ENCODE measurements at regions not wholly inside any gene's neighbourhood (a gene's known extent, or its start where the extent isn't known, plus 50 kb on each side); places are given as distances from the start of the nearest gene placed in this dataset.
"Not testable (repeated sequence)": the region's sequence is repeated elsewhere in the genome, so short reads cannot be mapped to it uniquely, and the experiment has no call there.

- ChIA-PET CTCF (no interaction called here), POLR2A (no interaction called here)
- DNase-seq (ENCODE audit: extremely low spot score) = no peak
- TF ChIP-seq CTCF (IDR thresholded peaks at IDR 0.05; ENCODE audit: control extremely low read depth, extremely low read depth, low read depth, missing control alignments) = no peak
These were observed 67.1 kb upstream of the XPO1 start for GRCh38 chr2:61605245-61605644.

DNA sequence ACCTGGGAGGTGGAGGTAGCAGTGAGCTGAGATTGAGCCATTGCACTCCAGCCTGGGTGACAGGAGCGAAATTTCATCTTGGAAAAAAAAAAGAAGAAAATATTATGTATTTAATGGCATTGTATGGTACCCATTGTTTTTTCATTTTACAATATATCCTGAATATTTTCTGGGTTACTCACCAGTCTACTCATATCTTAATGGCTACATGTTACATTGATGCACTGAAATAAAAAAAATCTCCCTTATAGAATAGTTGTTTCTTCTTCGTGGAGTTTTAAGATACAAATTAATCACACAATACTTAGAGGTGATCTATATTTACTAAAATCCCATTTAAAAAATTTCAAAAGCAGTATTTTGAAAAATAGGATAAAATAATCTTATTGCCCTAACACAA lies 66.3 kb upstream of the XPO1 start:
- POLR2A ChIA-PET = no interaction called here
- CTCF ChIA-PET = interaction anchor here (1.2 kb wide), 1 partner anchor 13 kb away, joined by 3 read pairs; no protein-coding TSS in a partner anchor

GRCh38 chr2:61598515-61599156 lies 60.5 kb upstream of the XPO1 start:
- CTCF ChIA-PET = interaction anchor here (0.9 to 1.2 kb wide), 2 partner anchors 10 to 22 kb away, joined by 3 read pairs; no protein-coding TSS in a partner anchor
- POLR2A ChIA-PET = not testable (repeated sequence)

More for the DNA sequence above, 66.3 kb upstream of the XPO1 start:
- TF ChIP-seq CTCF (IDR thresholded peaks at IDR 0.05; ENCODE audit: control extremely low read depth, extremely low read depth, low read depth, missing control alignments) = no peak
- DNase-seq (ENCODE audit: extremely low spot score) = no peak

DNA sequence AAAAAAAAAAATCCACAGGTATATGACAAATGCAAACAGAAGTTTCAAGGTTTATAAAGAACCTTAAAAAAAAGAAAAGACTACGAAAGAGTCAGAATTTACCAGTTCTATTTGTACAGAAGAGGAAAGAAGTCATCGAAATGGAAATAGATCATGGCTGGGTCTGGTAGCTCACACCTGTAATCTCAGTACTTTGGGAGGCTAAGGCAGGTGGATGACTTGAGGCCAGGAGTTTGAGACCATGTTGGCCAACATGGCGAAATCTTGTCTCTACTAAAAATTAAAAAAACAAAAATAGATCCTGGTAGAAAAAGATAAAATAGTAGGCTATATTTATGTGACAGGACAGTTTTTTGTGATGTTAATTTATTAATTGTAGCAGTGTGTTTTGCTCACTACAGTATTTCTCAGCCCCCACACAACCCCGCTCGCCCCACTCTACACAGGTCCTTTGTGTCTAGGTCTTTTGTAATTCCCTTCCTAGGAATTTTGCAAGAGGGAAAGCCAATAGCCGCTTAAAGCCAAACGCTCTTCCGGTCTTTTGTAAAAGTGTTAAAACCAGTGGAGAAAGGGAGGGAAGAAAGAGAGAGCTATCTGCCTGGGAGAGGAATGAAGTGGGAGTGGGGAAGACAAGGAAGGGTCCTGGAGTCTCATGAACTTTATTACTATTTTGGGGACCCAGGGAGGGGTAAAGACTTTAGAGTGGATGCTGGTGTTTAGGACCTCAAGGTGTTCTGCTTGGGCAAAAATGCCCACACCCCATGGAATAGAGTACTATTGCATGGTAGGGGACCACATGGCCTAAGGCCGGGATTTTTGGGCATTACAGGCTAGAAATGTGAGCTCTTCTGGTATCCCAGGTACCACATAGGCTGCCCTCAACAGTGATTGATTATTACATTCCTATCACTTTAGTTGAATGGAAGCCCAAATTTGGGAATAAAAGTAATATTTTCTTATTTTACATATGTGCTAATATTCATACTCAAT lies 59.4 kb upstream of the XPO1 start:
- ChIA-PET POLR2A (no interaction called here), CTCF (interaction anchor here (1.2 kb wide), 1 partner anchor 9 kb away, joined by 3 read pairs; no protein-coding TSS in a partner anchor)
- no peak for TF ChIP-seq CTCF (IDR thresholded peaks at IDR 0.05; ENCODE audit: control extremely low read depth, extremely low read depth, low read depth, missing control alignments)
- no peak for DNase-seq (ENCODE audit: extremely low spot score)

More at GRCh38 chr2:61598515-61599156, 60.5 kb upstream of the XPO1 start:
- not testable (repeated sequence) for DNase-seq (ENCODE audit: extremely low spot score)

DNA sequence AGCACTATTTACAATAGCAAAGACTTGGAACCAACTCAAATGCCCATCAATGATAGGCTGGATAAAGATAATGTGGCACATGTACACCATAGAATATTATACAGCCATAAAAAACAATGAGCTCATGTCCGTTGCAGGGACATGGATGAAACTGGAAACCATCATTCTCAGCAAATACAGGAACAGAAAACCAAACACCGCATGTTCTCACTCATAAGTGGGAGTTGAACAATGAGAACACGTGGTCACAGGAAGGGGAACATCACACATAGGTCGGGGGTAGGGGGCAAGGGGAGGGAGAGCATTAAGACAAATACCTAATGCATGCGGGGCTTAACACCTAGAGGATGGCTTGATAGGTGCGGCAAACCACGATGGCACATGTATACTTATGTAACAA lies 56.0 kb upstream of the XPO1 start:
- POLR2A ChIA-PET; DNase-seq (ENCODE audit: extremely low spot score): not testable (repeated sequence)
- CTCF ChIA-PET = interaction anchor here (1.1 to 1.4 kb wide), 3 partner anchors 9 to 387 kb away, joined by 3 read pairs; no protein-coding TSS in a partner anchor

DNA sequence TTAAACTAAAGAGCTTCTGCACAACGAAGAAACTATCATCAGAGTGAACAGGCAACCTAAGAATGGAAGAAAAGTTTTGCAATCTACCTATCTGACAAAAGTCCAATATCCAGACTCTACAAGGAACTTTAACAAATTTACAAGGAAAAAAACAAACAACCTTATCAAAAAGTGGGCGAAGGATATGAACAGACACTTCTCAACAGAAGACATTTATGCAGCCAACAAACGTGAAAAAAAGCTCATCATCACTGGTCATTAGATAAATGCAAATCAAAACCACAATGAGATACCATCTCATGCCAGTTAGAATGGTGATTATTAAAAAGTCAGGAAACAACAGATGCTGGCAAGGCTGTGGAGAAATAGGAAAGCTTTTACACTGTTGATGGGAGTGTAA lies 55.5 kb upstream of the XPO1 start:
- CTCF ChIA-PET = interaction anchor here (1.1 to 1.2 kb wide), 2 partner anchors 19 to 387 kb away, joined by 3 read pairs; no protein-coding TSS in a partner anchor
- POLR2A ChIA-PET; DNase-seq (ENCODE audit: extremely low spot score): not testable (repeated sequence)

DNA sequence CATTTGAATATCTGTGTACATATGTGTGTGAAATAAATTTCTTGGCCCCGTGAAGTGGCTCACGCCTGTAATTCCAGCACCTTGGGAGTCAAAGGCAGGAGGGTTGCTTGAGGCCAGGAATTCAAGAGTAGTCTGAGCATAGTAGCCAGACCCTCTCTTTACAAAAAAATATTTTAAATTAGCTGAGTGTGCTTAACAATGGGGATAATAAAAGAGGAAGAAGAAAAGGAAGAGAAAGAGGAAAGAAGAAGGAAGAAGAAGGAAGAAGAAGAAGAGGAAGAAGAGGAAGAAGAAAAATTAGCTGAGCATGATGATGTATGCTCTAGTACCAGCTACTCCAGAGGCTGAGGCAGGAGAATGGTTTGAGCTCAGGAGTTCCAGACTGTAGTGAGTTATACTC lies 52.1 kb upstream of the XPO1 start:
- CTCF ChIA-PET = no interaction called here
- POLR2A ChIA-PET = no interaction called here
- no peak for TF ChIP-seq CTCF (IDR thresholded peaks at IDR 0.05; ENCODE audit: control extremely low read depth, extremely low read depth, low read depth, missing control alignments)
- no peak for DNase-seq (ENCODE audit: extremely low spot score)

DNA sequence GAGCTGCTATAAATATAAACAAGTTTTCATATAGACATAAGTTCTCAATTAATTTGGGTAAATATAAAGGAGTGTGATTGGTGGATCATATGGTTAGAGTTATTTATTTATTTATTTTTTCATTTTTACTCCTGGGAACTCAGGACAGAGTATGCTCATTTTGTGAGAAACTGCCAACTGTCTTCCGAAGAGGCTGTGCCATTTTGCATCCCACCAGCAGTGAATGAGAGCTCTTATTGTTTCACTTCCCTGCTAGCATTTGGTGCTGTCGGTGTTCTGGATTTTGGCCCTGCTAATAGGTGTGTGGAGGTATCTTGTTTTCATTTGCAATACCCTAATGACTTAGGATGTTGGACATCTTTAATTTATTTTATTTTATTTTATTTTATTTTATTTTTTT lies 50.4 kb upstream of the XPO1 start:
- no peak for DNase-seq (ENCODE audit: extremely low spot score)
- CTCF ChIA-PET = interaction anchor here (0.7 to 1.4 kb wide), 6 partner anchors 9 to 34 kb away, joined by 3 to 4 read pairs (median 3); no protein-coding TSS in a partner anchor
- POLR2A ChIA-PET = no interaction called here
- no peak for TF ChIP-seq CTCF (IDR thresholded peaks at IDR 0.05; ENCODE audit: control extremely low read depth, extremely low read depth, low read depth, missing control alignments)
